ENCODE measurements at regions not wholly inside any gene's neighbourhood (a gene's known extent, or its start where the extent isn't known, plus 50 kb on each side); places are given as distances from the start of the nearest gene placed in this dataset.
"Not testable (repeated sequence)": the region's sequence is repeated elsewhere in the genome, so short reads cannot be mapped to it uniquely, and the experiment has no call there.

DNA sequence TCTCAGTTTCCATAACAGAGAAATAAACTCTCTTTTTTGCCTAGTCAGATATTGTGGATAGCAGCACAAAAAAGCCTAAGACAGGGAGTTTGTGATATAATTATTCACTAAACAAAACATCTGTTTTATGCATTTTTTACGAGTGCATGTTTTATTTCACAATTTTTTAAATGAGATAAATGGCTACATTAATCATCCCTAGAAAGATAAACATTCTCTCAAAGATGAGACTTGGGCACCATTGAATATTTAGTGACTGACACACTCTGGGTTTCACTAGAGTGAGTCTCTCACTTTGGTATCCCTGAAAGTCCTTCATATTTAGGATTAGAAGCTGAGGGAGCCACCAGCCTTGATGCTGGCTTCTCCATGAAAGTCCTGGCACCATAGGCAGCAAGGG is 74.3 kb upstream of the LRCH1 start:
- no peak for ATAC-seq
- Mint-ChIP-seq H3K4me3 (no peak overlapping the region), H3K27ac (no peak overlapping the region), H3K36me3 (ENCODE audit: low read depth) (no peaks in the 10 kb centered on the region), H3K27me3 (no peaks in the 10 kb centered on the region), H3K4me1 (no peaks in the 10 kb centered on the region), H3K9me3 (peaks cover 8% of the 10 kb centered on the region)
- no peak for DNase-seq

DNA sequence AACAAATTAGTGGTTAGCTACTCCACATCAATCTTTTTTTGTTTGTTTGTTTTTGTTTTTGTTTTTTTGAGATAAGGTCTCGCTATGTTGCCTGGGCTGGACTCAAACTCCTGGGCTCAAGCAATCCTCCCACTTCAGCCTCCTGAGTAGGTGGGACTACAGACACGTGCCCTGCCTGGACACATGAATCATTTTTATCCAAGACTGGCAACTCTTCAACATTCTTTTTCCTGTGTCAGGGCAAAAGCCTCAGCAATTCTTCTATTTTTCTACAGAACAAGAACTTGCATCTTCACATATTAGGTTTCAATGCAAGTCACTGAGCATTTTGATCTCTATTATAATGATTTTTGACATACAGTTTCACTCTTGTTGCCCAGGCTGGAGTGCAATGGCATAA is 76.8 kb upstream of the LRCH1 start:
- Mint-ChIP-seq H3K4me1 (no peaks in the 10 kb centered on the region), H3K27me3 (no peaks in the 10 kb centered on the region)

DNA sequence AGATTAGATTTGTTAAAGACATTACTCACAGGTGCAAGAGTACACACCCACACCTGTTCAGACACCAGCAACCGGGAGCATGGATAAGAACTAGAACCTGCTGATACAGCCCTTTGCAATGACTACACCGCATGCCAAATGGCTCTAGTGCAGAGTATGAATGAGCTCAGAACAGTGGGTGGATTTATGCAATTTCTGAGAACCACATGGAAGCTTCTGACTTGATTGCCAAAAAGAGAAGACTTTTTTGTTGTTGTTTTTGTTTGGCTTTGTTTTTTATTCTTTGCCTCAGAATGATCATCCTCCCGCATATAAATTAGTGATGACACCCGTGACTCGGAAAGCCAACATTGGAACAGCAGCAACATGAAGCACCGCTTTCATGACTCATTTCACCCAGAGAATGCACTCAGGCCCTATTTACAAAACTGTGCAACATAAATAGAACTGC is 77.4 kb upstream of the LRCH1 start:
- Mint-ChIP-seq H3K4me3 (no peak overlapping the region), H3K27me3 (no peaks in the 10 kb centered on the region), H3K9me3 (no peaks in the 10 kb centered on the region), H3K27ac (no peak overlapping the region), H3K36me3 (ENCODE audit: low read depth) (no peaks in the 10 kb centered on the region), H3K4me1 (no peaks in the 10 kb centered on the region)
- DNase-seq: no peak
- ATAC-seq: no peak

More for the DNA sequence above, 76.8 kb upstream of the LRCH1 start:
- Mint-ChIP-seq H3K27ac (no peak overlapping the region), H3K9me3 (no peaks in the 10 kb centered on the region), H3K4me3 (no peak overlapping the region), H3K36me3 (ENCODE audit: low read depth) (no peaks in the 10 kb centered on the region)
- ATAC-seq: no peak
- DNase-seq: no peak

DNA sequence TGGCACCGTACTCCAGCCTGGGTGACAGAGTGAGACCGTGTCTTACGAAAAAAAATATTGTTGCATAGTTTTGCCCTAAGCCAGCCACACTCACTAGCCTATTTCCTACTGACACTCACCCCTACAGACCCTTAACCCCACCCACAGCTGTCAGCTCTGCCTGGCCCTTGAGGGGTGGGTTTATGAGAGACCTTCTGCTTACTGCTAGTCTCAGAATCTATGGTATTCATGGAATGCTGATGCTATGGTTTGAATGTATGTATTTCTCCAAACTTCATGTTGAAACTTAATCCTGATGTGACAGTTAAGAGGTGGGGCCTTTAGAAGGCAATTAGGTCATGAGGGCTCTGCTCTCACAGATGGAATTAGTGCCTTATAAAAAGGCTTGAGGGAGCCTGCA is 79.2 kb upstream of the LRCH1 start:
- H3K27ac Mint-ChIP-seq: no peak overlapping the region
- H3K27me3 Mint-ChIP-seq: no peaks in the 10 kb centered on the region
- no peaks in the 10 kb centered on the region for H3K36me3 Mint-ChIP-seq (ENCODE audit: low read depth)
- no peak overlapping the region for H3K4me3 Mint-ChIP-seq
- no peaks in the 10 kb centered on the region for H3K9me3 Mint-ChIP-seq
- H3K4me1 Mint-ChIP-seq: peaks cover 1% of the 10 kb centered on the region
- no peak for ATAC-seq
- DNase-seq: no peak

DNA sequence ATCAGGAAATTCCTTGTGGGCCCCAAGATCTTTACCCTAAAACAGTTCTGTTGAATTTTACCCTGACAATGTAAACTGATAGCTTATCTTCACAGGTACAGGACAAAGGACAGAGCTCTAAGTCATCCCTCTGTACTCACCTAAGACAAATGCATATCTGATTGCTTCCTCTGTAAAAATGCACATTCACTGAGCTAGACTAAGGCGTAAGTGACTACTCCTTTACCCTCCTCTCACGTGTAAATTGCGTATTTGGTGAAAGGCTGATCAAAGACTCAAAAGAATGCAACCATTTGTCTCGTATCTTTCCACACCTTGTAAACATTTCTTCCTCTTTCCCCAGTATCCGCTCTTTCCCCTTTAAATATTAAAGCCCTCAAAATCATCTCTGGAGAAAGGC is 80.6 kb upstream of the LRCH1 start:
- Mint-ChIP-seq H3K27me3 (no peaks in the 10 kb centered on the region), H3K36me3 (ENCODE audit: low read depth) (no peaks in the 10 kb centered on the region), H3K4me1 (peaks cover 1% of the 10 kb centered on the region), H3K4me3 (no peak overlapping the region), H3K27ac (no peak overlapping the region), H3K9me3 (no peaks in the 10 kb centered on the region)
- ATAC-seq (no peak), DNase-seq (no peak)

DNA sequence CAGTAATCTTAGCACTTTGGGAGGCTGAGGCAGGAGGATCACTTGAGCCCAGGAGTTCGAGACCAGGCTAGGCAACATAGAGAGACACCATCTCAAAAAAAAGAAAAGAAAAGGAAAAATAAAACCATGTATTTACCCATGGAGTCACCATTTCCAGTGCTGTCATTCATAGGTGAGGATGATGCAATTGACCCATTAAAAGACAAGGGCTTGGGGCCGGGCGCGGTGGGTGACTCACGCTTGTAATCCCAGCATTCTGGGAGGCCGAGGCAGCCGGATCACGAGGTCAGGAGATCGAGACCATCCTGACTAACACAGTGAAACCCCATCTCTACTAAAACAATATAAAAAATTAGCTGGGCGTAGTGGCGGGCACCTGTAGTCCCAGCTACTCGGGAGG is 82.6 kb upstream of the RUBCNL start:
- not testable (repeated sequence) for H3K4me1 Mint-ChIP-seq; DNase-seq; ATAC-seq; H3K36me3 Mint-ChIP-seq (ENCODE audit: low read depth); H3K9me3 Mint-ChIP-seq; H3K27me3 Mint-ChIP-seq; H3K27ac Mint-ChIP-seq; H3K4me3 Mint-ChIP-seq

DNA sequence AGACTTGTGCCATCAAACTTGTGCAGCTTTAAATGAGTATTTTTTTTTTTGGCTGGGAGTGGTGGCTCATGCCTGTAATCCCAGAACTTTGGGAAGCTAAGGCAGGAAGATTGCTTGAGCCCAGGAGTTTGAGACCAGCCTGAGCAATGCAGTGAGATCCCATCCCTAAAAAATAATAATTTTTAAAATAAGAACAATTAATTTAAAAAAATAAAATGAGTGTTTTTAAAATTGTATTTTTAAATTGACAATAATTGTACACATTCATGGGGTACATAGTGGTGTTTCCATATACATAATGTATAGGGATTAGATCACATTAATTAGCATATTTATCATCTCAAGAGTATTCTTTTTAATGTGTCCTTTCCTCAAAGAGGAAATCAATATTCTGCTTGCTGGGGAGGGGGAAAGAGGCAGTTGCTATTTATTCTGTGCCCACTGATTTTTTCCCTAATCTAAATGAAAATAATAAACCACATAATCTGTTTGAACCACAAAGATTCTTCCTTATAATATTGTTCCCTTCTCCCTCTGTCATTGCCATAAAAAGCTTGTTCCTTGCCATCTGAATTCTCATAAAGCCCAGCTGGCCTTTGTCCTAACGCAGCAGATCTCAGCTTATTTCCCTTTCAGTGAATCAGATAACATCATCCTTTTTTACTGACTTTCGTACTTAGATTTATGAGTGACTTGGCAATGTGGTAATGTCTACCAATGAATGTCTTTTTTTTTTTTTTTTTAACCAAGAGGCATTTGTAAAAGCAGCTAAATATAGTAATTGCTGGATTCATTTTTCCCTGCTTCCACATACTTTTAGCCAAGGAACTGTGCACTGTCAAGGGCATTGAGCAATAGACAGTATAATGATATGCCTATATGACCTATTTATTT is 81.8 kb upstream of the RUBCNL start:
- Mint-ChIP-seq H3K27me3 (no peaks in the 10 kb centered on the region), H3K4me3 (no peak overlapping the region), H3K36me3 (ENCODE audit: low read depth) (no peaks in the 10 kb centered on the region), H3K27ac (no peak overlapping the region), H3K4me1 (peaks cover 1% of the 10 kb centered on the region), H3K9me3 (no peaks in the 10 kb centered on the region)
- ATAC-seq (no peak), DNase-seq (no peak)

DNA sequence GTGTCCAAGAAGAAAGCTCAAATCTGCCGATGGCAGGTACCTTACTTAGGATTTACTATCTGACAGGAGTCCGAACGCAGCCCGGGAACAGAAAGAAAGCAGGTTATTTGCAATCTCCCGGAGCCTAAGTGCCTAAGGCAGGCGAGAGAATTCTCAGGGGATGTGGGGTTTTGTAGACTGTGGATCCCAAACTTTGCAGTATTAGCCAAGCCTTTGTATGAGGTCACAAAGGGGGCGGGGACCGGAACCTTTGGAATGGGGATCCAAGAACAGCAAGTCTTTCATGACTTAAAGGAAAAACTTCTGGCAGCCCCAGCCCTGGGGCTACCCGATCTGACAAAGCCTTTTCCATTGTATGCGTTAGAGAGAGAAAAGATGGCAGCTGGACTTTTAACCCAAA is 80.6 kb upstream of the RUBCNL start:
- not testable (repeated sequence) for H3K36me3 Mint-ChIP-seq (ENCODE audit: low read depth); H3K9me3 Mint-ChIP-seq; DNase-seq; H3K27me3 Mint-ChIP-seq; H3K4me1 Mint-ChIP-seq; H3K27ac Mint-ChIP-seq; ATAC-seq; H3K4me3 Mint-ChIP-seq

DNA sequence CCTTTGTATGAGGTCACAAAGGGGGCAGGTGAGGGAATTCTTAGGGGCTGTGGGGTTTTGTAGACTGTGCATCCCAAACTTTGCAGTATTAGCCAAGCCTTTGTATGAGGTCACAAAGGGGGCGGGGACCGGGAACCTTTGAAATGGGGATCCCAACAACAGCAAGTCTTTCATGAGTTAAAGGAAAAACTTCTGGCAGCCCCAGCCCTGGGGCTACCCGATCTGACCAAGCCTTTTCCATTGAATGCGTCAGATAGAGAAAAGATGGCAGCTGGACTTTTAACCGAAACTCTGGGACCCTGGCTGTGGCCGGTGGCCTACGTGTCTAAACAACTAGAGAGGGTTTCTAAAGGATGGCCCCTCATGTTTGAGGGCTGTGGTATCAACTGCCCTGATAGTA is 79.0 kb upstream of the RUBCNL start:
- not testable (repeated sequence) for H3K9me3 Mint-ChIP-seq; H3K27me3 Mint-ChIP-seq; H3K4me3 Mint-ChIP-seq; DNase-seq; H3K27ac Mint-ChIP-seq; ATAC-seq; H3K36me3 Mint-ChIP-seq (ENCODE audit: low read depth); H3K4me1 Mint-ChIP-seq

DNA sequence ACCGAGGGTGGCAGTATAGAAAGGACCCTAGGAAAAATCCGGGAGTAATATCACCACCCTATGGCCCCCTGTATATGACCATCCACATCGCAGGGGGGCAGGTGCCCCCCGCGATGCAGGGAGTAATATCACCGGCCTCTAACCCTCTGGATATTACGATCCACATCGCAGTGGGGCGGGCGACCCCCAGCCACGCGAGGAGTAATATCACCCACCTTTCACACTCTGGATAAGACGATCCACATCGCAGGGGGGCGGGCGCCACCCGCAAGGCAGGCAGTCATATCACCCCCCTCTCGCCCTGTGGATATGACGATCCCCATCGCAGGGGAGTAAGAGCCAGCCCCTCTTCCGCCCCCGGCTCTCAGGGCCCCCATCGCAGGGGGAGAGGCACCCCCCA is 76.7 kb upstream of the RUBCNL start:
- Mint-ChIP-seq H3K9me3 (peaks cover 4% of the 10 kb centered on the region), H3K36me3 (ENCODE audit: low read depth) (no peaks in the 10 kb centered on the region), H3K27me3 (no peaks in the 10 kb centered on the region), H3K4me1 (no peaks in the 10 kb centered on the region), H3K27ac (no peak overlapping the region), H3K4me3 (no peak overlapping the region)
- DNase-seq (no peak), ATAC-seq (no peak)

DNA sequence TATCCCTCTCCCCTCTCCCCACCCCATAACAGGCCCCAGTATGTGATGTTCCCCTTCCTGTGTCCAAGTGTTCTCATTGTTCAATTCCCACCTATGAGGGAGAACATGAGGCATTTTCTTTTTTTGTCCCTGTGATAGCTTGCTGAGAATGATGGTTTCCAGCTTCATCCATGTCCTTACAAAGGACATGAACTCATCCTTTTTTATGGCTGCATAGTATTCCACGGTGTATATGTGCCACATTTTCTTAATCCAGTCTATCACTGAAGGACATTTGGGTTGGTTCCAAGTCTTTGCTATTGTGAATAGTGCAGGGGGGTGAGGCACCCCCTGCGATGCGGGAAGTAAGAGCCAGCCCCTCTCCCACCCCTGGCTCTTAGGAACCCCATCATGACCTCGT is 73.2 kb upstream of the RUBCNL start:
- not testable (repeated sequence) for ATAC-seq; DNase-seq; H3K36me3 Mint-ChIP-seq (ENCODE audit: low read depth); H3K9me3 Mint-ChIP-seq; H3K4me1 Mint-ChIP-seq; H3K27me3 Mint-ChIP-seq; H3K4me3 Mint-ChIP-seq; H3K27ac Mint-ChIP-seq

DNA sequence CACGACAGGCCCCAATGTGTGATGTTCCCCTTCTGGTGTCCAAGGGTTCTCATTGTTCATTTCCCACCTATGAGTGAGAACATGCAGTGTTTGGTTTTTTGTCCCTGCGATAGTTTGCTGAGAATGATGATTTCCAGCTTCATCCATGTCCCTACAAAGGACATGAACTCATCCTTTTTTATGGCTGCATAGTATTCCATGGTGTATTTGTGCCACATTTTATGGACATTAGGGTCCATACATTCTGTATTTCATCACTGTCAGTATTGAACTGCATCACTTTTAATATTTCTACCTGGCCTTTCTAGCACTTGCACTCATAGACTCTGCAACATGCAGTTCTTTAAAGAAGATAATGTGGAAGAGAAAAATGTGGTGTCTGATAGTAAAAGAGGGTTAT is 70.2 kb upstream of the RUBCNL start:
- not testable (repeated sequence) for ATAC-seq; H3K9me3 Mint-ChIP-seq; H3K36me3 Mint-ChIP-seq (ENCODE audit: low read depth); H3K27ac Mint-ChIP-seq; H3K4me3 Mint-ChIP-seq; DNase-seq; H3K4me1 Mint-ChIP-seq; H3K27me3 Mint-ChIP-seq

DNA sequence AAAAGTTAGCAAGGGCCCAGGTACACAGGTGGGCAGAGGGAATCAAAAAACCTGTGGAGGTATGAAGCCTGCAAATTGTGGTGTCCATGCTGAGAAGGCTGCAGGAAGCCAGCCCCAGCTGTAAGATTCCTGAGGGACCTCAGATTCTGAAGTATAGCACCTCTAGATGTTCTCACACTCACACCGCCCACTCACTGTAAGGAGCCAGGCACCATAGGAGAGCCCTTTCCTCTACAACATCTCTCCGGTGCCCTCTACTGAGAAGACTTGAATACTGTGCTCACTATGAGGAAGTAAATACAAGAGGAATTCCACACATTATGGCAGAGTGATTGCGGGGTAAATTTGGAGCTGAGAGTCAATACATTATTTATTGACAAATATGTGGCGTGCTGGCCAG is 68.9 kb upstream of the RUBCNL start:
- DNase-seq (peak; percentile 16), ATAC-seq (peak; percentile 97)
- not testable (repeated sequence) for H3K4me3 Mint-ChIP-seq; H3K27ac Mint-ChIP-seq; H3K9me3 Mint-ChIP-seq; H3K27me3 Mint-ChIP-seq; H3K36me3 Mint-ChIP-seq (ENCODE audit: low read depth); H3K4me1 Mint-ChIP-seq

DNA sequence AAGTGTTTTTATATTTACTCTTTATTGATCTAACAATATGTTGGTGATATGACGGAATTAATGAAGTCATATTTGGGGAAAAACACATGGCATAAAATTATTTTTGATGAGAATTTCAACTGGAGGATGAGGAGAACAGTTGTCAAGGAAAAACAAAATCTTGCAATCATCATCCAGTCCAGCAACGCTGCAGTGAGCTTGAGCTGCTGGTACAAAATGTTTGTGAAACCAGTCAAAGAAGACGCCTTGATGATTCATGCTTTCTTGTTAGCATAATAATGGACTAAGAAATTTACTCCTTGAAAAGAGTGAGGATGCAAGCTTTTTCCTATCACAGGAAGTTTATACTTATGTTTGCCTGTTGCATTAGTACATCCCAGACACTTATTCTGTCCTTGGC is 64.1 kb upstream of the RUBCNL start:
- not testable (repeated sequence) for ATAC-seq; H3K27ac Mint-ChIP-seq; H3K4me3 Mint-ChIP-seq; H3K9me3 Mint-ChIP-seq; H3K27me3 Mint-ChIP-seq; H3K4me1 Mint-ChIP-seq; H3K36me3 Mint-ChIP-seq (ENCODE audit: low read depth); DNase-seq

DNA sequence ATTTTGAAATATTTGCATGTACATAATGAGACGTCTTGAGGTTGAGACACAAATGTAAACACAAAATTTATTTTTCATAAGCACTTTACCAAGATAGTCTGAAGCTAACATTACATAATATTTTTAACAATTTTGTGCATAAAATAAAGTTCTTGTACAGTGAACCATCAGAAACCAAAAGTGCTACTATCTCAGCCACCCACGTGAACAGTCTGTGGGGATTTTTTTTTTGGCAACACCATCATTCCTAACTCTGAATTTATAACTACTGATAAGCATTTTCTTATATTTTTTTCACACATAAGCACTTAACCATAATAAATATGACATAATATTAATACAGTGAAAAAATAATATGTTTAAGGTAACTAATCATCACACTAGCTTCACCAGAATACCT is 62.9 kb upstream of the RUBCNL start:
- not testable (repeated sequence) for DNase-seq; H3K9me3 Mint-ChIP-seq; ATAC-seq; H3K27me3 Mint-ChIP-seq; H3K4me3 Mint-ChIP-seq; H3K36me3 Mint-ChIP-seq (ENCODE audit: low read depth); H3K4me1 Mint-ChIP-seq; H3K27ac Mint-ChIP-seq

DNA sequence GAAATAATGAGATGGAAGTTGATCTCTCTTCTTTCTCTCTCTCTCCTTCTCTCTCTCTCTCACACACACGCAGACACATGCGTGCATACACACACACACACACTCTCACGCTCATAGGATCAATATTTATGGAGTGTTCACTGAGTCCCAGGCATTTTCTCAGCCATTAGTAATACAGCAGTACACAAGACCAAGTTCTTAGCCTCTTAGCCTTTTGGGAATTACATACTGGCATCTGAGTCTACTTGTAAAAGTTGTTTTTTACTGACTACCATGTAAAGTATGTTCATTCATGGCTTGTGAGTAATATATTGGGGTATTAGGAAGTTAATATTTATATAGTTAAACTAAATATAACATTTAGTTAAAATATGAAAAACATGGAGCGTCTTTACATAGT is 61.1 kb upstream of the RUBCNL start:
- not testable (repeated sequence) for H3K4me1 Mint-ChIP-seq; DNase-seq; H3K27me3 Mint-ChIP-seq; H3K36me3 Mint-ChIP-seq (ENCODE audit: low read depth); ATAC-seq; H3K4me3 Mint-ChIP-seq; H3K27ac Mint-ChIP-seq; H3K9me3 Mint-ChIP-seq
